22Rv1 (cell line): ENCODE measurements at regions not wholly inside any gene's neighbourhood (a gene's known extent, or its start where the extent isn't known, plus 50 kb on each side); places are given as distances from the start of the nearest gene placed in this dataset.

ENCODE experiments used
- ZFX ChIP-seq: fragments of 450-650 bp; IDR thresholded peaks from 2 replicates; pipeline ENCODE4 v1.6.1; 2017; ENCODE audit warnings: antibody characterized with exemption, borderline replicate concordance
- TF ChIP-seq, protein P1 (sequence below): fragments of 450-650 bp; IDR thresholded peaks from 2 replicates; pipeline ENCODE4 v1.5.1; 2017; ENCODE audit warnings: mild to moderate bottlenecking

GRCh38 chr1:70767377-70767776 lies 280.2 kb downstream of the PTGER3 start:
- TF ChIP-seq, protein P1, sequence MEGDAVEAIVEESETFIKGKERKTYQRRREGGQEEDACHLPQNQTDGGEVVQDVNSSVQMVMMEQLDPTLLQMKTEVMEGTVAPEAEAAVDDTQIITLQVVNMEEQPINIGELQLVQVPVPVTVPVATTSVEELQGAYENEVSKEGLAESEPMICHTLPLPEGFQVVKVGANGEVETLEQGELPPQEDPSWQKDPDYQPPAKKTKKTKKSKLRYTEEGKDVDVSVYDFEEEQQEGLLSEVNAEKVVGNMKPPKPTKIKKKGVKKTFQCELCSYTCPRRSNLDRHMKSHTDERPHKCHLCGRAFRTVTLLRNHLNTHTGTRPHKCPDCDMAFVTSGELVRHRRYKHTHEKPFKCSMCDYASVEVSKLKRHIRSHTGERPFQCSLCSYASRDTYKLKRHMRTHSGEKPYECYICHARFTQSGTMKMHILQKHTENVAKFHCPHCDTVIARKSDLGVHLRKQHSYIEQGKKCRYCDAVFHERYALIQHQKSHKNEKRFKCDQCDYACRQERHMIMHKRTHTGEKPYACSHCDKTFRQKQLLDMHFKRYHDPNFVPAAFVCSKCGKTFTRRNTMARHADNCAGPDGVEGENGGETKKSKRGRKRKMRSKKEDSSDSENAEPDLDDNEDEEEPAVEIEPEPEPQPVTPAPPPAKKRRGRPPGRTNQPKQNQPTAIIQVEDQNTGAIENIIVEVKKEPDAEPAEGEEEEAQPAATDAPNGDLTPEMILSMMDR = no peak
- no peak for TF ChIP-seq ZFX
